ENCODE measurements at regions not wholly inside any gene's neighbourhood (a gene's known extent, or its start where the extent isn't known, plus 50 kb on each side); places are given as distances from the start of the nearest gene placed in this dataset.

DNA sequence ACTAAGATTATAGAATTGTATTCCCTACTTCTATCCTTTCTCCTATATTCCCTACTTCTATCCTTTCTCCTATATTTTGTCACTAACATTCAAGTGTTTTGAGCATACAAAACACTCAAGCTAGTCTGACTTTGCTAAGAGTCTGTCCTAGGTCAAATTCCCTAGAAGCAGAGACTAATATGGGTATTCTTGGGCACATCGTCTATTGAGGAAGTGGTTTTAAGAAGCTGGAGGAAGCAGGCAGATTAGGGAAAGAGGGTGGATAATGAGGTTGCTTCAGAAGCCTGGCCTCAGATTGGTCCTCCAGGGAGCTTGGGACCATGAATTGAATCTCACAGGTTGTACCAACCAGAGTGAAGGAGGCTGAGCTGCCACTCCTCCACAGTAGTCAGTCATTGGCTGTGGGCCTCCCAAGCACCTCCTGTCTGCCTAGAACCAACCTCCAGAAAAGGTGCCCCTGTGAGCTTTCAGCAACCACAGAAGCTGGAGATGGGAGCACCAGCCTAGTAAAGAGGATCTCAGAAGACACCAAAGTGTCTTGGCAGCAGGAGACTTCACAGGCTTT is 295.9 kb upstream of the PHF14 start:
- Histone ChIP-seq H3K79me2 (ENCODE audit: insufficient read depth, low read length) (no peaks in the 10 kb centered on the region), H3K4me1 (ENCODE audit: insufficient read depth, low read length, severe bottlenecking) (no peaks in the 10 kb centered on the region), H3K9me3 (ENCODE audit: low read length) (no peaks in the 10 kb centered on the region), H3K4me2 (ENCODE audit: low read length) (no peak overlapping the region), H3K4me3 (ENCODE audit: low read depth, low read length, poor library complexity, severe bottlenecking) (no peak overlapping the region), H3K27ac (ENCODE audit: low read depth, low read length, poor library complexity, severe bottlenecking) (no peak overlapping the region), H3K27me3 (ENCODE audit: insufficient read depth, low read length) (no peaks in the 10 kb centered on the region), H4K20me1 (ENCODE audit: insufficient read depth, low read length) (no peaks in the 10 kb centered on the region), H3K9ac (ENCODE audit: low read length) (no peak overlapping the region), H3K9me2 (ENCODE audit: low read depth, low read length) (no peaks in the 10 kb centered on the region), H2AFZ (ENCODE audit: low read length) (no peak overlapping the region), H3K36me3 (ENCODE audit: insufficient read depth, low read length) (no peaks in the 10 kb centered on the region), H3F3A (ENCODE audit: insufficient read depth, low read length) (no peaks in the 10 kb centered on the region)
- TF ChIP-seq EZH2 (IDR thresholded peaks at IDR 0.05; ENCODE audit: borderline replicate concordance, low read length) = no peak
- TF ChIP-seq, protein P1, sequence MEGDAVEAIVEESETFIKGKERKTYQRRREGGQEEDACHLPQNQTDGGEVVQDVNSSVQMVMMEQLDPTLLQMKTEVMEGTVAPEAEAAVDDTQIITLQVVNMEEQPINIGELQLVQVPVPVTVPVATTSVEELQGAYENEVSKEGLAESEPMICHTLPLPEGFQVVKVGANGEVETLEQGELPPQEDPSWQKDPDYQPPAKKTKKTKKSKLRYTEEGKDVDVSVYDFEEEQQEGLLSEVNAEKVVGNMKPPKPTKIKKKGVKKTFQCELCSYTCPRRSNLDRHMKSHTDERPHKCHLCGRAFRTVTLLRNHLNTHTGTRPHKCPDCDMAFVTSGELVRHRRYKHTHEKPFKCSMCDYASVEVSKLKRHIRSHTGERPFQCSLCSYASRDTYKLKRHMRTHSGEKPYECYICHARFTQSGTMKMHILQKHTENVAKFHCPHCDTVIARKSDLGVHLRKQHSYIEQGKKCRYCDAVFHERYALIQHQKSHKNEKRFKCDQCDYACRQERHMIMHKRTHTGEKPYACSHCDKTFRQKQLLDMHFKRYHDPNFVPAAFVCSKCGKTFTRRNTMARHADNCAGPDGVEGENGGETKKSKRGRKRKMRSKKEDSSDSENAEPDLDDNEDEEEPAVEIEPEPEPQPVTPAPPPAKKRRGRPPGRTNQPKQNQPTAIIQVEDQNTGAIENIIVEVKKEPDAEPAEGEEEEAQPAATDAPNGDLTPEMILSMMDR (IDR thresholded peaks at IDR 0.05; ENCODE audit: low read length) = no peak

DNA sequence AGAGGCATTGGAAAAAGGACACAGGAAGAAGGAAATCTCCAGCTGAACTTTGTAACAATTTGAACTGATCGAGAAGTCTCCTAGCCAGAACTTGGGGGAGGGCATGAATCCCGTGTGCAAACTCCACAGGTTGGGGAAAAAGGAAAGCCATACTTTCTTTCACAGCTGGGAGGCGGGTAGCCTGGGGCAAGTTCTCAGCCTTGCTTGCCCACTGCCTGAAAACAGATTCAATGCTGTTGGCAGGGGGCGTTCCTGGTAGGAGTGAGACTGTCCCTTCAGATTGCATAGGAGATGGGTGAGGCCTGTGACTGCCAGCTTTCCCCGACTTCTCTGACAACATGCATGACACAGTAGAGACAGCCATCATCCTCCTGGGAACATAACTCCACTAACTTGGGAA is 289.1 kb upstream of the PHF14 start:
- Histone ChIP-seq H3K27me3 (ENCODE audit: insufficient read depth, low read length) (no peaks in the 10 kb centered on the region), H3K9me3 (ENCODE audit: low read length) (no peaks in the 10 kb centered on the region), H3K36me3 (ENCODE audit: insufficient read depth, low read length) (no peaks in the 10 kb centered on the region), H3K9me2 (ENCODE audit: low read depth, low read length) (no peaks in the 10 kb centered on the region), H4K20me1 (ENCODE audit: insufficient read depth, low read length) (no peaks in the 10 kb centered on the region), H3K27ac (ENCODE audit: low read depth, low read length, poor library complexity, severe bottlenecking) (no peak overlapping the region), H3K4me1 (ENCODE audit: insufficient read depth, low read length, severe bottlenecking) (no peaks in the 10 kb centered on the region), H3K9ac (ENCODE audit: low read length) (no peak overlapping the region), H3K4me2 (ENCODE audit: low read length) (no peak overlapping the region), H3F3A (ENCODE audit: insufficient read depth, low read length) (no peaks in the 10 kb centered on the region), H3K79me2 (ENCODE audit: insufficient read depth, low read length) (no peaks in the 10 kb centered on the region), H2AFZ (ENCODE audit: low read length) (no peak overlapping the region), H3K4me3 (ENCODE audit: low read depth, low read length, poor library complexity, severe bottlenecking) (no peak overlapping the region)
- no peak for TF ChIP-seq EZH2 (IDR thresholded peaks at IDR 0.05; ENCODE audit: borderline replicate concordance, low read length)
- TF ChIP-seq, protein P1 (IDR thresholded peaks at IDR 0.05; ENCODE audit: low read length) = no peak

DNA sequence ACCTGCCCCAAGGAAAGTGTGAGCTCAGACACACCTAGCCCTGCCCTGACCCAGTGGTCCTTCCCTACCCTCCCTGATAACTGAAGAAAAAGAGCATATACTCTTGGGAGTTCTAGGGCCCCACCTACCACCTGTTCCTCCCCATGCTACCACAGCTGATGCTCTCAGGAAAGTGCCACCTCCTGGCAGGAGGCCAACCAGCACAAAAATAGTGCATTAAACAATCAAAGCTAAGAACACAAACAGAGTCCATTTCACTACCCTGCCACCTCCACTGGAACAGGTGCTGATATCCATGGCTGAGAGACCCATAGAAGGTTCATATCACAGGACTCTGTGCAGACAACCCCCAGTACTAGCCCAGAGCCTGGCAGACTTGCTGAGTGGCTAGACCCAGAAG is 288.6 kb upstream of the PHF14 start:
- TF ChIP-seq, protein P1 (IDR thresholded peaks at IDR 0.05; ENCODE audit: low read length) = no peak
- no peak for TF ChIP-seq EZH2 (IDR thresholded peaks at IDR 0.05; ENCODE audit: borderline replicate concordance, low read length)
- no peak overlapping the region for H3K4me2 ChIP-seq (ENCODE audit: low read length)
- H3K79me2 ChIP-seq (ENCODE audit: insufficient read depth, low read length) = no peaks in the 10 kb centered on the region
- H2AFZ ChIP-seq (ENCODE audit: low read length) = no peak overlapping the region
- no peaks in the 10 kb centered on the region for H4K20me1 ChIP-seq (ENCODE audit: insufficient read depth, low read length)
- no peaks in the 10 kb centered on the region for H3K4me1 ChIP-seq (ENCODE audit: insufficient read depth, low read length, severe bottlenecking)
- no peak overlapping the region for H3K27ac ChIP-seq (ENCODE audit: low read depth, low read length, poor library complexity, severe bottlenecking)
- no peaks in the 10 kb centered on the region for H3K27me3 ChIP-seq (ENCODE audit: insufficient read depth, low read length)
- H3K9me3 ChIP-seq (ENCODE audit: low read length) = no peaks in the 10 kb centered on the region
- H3K9me2 ChIP-seq (ENCODE audit: low read depth, low read length) = no peaks in the 10 kb centered on the region
- no peak overlapping the region for H3K9ac ChIP-seq (ENCODE audit: low read length)
- no peaks in the 10 kb centered on the region for H3K36me3 ChIP-seq (ENCODE audit: insufficient read depth, low read length)
- no peak overlapping the region for H3K4me3 ChIP-seq (ENCODE audit: low read depth, low read length, poor library complexity, severe bottlenecking)
- H3F3A ChIP-seq (ENCODE audit: insufficient read depth, low read length) = no peaks in the 10 kb centered on the region

All from OCI-LY1 (cell line).